K562 (cell line): ENCODE measurements at regions not wholly inside any gene's neighbourhood (a gene's known extent, or its start where the extent isn't known, plus 50 kb on each side); places are given as distances from the start of the nearest gene placed in this dataset.

Experiments
- ATF1 ChIP-seq, 2 experiments: fragments of 450-650 bp in 1 of 2; IDR thresholded peaks; 2 replicates each; pipeline ENCODE4 v1.6.1; 2016; ENCODE audit warnings: missing compliant biosample characterization in 1 of 2, missing genetic modification characterization in 1 of 2
- CBX5 ChIP-seq: IDR thresholded peaks from 2 replicates; pipeline ENCODE4 v1.6.1; 2014; ENCODE audit warnings: low read depth, borderline replicate concordance
- KDM2B ChIP-seq: fragments of 250-450 bp; sonication (Bioruptor Pico); IDR thresholded peaks from 2 replicates; pipeline ENCODE4 v1.8.0; 2021; ENCODE audit warnings: mild to moderate bottlenecking, moderate library complexity
- PRDM10 ChIP-seq: fragments of 450-650 bp; IDR thresholded peaks from 2 replicates; pipeline ENCODE4 v1.6.1; 2018; ENCODE audit not compliant: partially characterized antibody
- TF ChIP-seq, protein P1 (sequence below): fragments of 450-650 bp; IDR thresholded peaks from 2 replicates; pipeline ENCODE4 v1.7.1; 2018; ENCODE audit warnings: mild to moderate bottlenecking, low read depth; ENCODE audit not compliant: partially characterized antibody

DNA sequence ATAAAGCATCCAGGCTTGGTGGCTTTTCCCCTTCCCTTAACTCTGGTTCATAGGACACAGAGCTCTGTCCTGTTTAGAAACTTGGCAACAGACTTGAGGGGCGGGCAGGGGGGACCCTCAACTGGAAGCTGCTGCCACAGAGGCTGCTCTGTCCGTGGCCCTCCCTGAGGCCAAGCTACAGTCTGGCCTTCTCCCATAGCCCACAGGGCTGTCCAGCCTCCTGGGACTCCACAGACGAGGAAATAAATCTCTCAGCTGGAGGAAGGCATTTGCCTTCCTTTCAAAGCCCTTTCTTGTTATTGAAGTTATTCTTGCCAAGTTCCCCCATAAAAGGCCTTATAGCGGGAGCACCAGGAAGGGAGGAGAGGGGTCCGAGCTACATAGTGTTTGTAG is 248.8 kb upstream of the TPM1 start (continued):
- TF ChIP-seq PRDM10 (no peak), KDM2B (no peak), CBX5 (no peak), ATF1 (CRISPR knock-in tag; IDR thresholded peaks at IDR 0.05) (no peak), ATF1 (tag; IDR thresholded peaks at IDR 0.05) (no peak)
- TF ChIP-seq, protein P1, sequence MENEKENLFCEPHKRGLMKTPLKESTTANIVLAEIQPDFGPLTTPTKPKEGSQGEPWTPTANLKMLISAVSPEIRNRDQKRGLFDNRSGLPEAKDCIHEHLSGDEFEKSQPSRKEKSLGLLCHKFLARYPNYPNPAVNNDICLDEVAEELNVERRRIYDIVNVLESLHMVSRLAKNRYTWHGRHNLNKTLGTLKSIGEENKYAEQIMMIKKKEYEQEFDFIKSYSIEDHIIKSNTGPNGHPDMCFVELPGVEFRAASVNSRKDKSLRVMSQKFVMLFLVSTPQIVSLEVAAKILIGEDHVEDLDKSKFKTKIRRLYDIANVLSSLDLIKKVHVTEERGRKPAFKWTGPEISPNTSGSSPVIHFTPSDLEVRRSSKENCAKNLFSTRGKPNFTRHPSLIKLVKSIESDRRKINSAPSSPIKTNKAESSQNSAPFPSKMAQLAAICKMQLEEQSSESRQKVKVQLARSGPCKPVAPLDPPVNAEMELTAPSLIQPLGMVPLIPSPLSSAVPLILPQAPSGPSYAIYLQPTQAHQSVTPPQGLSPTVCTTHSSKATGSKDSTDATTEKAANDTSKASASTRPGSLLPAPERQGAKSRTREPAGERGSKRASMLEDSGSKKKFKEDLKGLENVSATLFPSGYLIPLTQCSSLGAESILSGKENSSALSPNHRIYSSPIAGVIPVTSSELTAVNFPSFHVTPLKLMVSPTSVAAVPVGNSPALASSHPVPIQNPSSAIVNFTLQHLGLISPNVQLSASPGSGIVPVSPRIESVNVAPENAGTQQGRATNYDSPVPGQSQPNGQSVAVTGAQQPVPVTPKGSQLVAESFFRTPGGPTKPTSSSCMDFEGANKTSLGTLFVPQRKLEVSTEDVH: no peak
